ENCODE measurements at regions not wholly inside any gene's neighbourhood (a gene's known extent, or its start where the extent isn't known, plus 50 kb on each side); places are given as distances from the start of the nearest gene placed in this dataset.

DNA sequence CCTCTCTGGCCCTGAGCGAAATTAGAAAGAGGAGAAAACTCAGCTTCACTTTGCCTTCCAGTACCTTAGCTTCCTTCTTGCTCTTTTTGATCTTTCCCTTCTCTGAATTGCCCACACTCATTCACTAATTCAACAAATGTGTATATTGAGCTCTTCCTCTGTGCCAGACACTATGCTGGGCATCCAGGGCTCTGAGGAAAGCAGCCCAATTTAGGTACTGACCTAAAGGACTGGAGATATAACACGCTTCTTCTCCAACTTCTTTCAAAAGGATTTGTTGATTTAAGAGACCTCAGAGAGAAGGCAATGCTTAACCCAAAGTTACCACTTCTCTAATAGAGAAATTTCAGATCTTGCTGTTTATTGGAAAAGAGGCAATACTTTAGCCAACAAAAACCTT, 103.6 kb downstream of the TMPRSS5 start:
- TF ChIP-seq CREB1 (IDR thresholded peaks at IDR 0.05; ENCODE audit: low read depth) (no peak), FOXM1 (IDR thresholded peaks at IDR 0.05; ENCODE audit: low read depth, low read length) (no peak)
